Upper lobe of left lung (tissue), 4 donors: ENCODE measurements at regions not wholly inside any gene's neighbourhood (a gene's known extent, or its start where the extent isn't known, plus 50 kb on each side); places are given as distances from the start of the nearest gene placed in this dataset.

Experiments
- CTCF ChIP-seq, 6 experiments: fragments of 450-650 bp in 4 of 6; fragments of 200-600 bp in 2 of 6; sonication (generic) in 2 of 6; IDR thresholded peaks; one replicate each; pipeline ENCODE4 v1.5.1; 2016 to 2019; ENCODE audit warnings: antibody characterized with exemption in 6 of 6
- POLR2A ChIP-seq, 4 donors: fragments of 450-650 bp; IDR thresholded peaks; one replicate each; pipeline ENCODE4 v1.5.1; 2016 to 2017; ENCODE audit warnings: antibody characterized with exemption in 4 of 4, mild to moderate bottlenecking in 2 of 4
- POLR2AphosphoS5 ChIP-seq, 2 donors: sonication (generic); formaldehyde crosslinking; IDR thresholded peaks; one replicate each; pipeline ENCODE4 v1.5.1; 2017; ENCODE audit warnings: antibody characterized with exemption in 2 of 2

GRCh38 chr13:74280795-74281490, 146.7 kb upstream of the KLF12 start:
- TF ChIP-seq CTCF (IDR thresholded peaks at IDR 0.05) (no peak), POLR2AphosphoS5 (IDR thresholded peaks at IDR 0.05) (no peak), POLR2A (IDR thresholded peaks at IDR 0.05) (no peak)
